ENCODE measurements at regions not wholly inside any gene's neighbourhood (a gene's known extent, or its start where the extent isn't known, plus 50 kb on each side); places are given as distances from the start of the nearest gene placed in this dataset.

GRCh38 chr14:64639340-64639821, 64.8 kb upstream of the PLEKHG3 start:
- DNase-seq (ENCODE audit: low spot score): peak; percentile 64

GRCh38 chr14:64640839-64641238, 63.4 kb upstream of the PLEKHG3 start:
- no peak for DNase-seq (ENCODE audit: low spot score)

GRCh38 chr14:64641760-64642159, 62.5 kb upstream of the PLEKHG3 start:
- DNase-seq (ENCODE audit: low spot score): no peak

GRCh38 chr14:64643709-64644108, 60.5 kb upstream of the PLEKHG3 start:
- no peak for DNase-seq (ENCODE audit: low spot score)

GRCh38 chr14:64644629-64645028, 59.6 kb upstream of the PLEKHG3 start:
- no peak for DNase-seq (ENCODE audit: low spot score)

- DNase-seq (ENCODE audit: low spot score): peak; percentile 98
Measured at GRCh38 chr14:64645220-64645892, 58.9 kb upstream of the PLEKHG3 start.

GRCh38 chr14:64646103-64646502, 58.1 kb upstream of the PLEKHG3 start:
- DNase-seq (ENCODE audit: low spot score): peak; percentile 72

- no peak for DNase-seq (ENCODE audit: low spot score)
Measured at GRCh38 chr14:64649383-64649998, 54.7 kb upstream of the PLEKHG3 start.

GRCh38 chr14:64653900-64654245, 50.4 kb upstream of the PLEKHG3 start:
- DNase-seq (ENCODE audit: low spot score): peak; percentile 51

- DNase-seq (ENCODE audit: low spot score): peak; percentile 66
Measured at GRCh38 chr14:64654246-64654900, 49.9 kb upstream of the PLEKHG3 start.

All from umbilical cord (tissue), 1 donor.